Neutrophil (primary cell): ENCODE measurements at regions not wholly inside any gene's neighbourhood (a gene's known extent, or its start where the extent isn't known, plus 50 kb on each side); places are given as distances from the start of the nearest gene placed in this dataset.

Source experiments
- H3K27ac ChIP-seq: fragments of 200-600 bp; sonication (generic); 2 replicates; pipeline ENCODE4 v1.5.1; 2016; ENCODE audit warnings: mild to moderate bottlenecking, moderate library complexity
- H3K27me3 ChIP-seq: fragments of 200-600 bp; sonication (generic); 2 replicates; pipeline ENCODE4 v1.6.0; 2016; ENCODE audit warnings: mild to moderate bottlenecking
- H3K36me3 ChIP-seq: fragments of 200-600 bp; sonication (generic); 2 replicates; pipeline ENCODE4 v1.5.1; 2017
- H3K4me1 ChIP-seq, 2 experiments: fragments of 200-600 bp in 1 of 2; sonication (generic) in 1 of 2; 1 replicate in 1 of 2; 2 replicates in 1 of 2; pipeline versions ENCODE4 v1.5.1 to v1.6.1; 2013 to 2016; ENCODE audit warnings: low read depth in 1 of 2, low read length in 1 of 2, mild to moderate bottlenecking in 1 of 2, moderate library complexity in 1 of 2; ENCODE audit not compliant: control insufficient read depth in 1 of 2, insufficient read depth in 1 of 2
- H3K4me3 ChIP-seq, 2 experiments: fragments of 200-600 bp in 1 of 2; sonication (generic) in 1 of 2; 1 replicate in 1 of 2; 2 replicates in 1 of 2; pipeline ENCODE4 v1.5.1; 2013 to 2016; ENCODE audit warnings: low read depth in 1 of 2, low read length in 1 of 2, mild to moderate bottlenecking in 1 of 2, moderate library complexity in 1 of 2
- H3K9me3 ChIP-seq: fragments of 200-600 bp; sonication (generic); 2 replicates; pipeline ENCODE4 v1.5.1; 2016
- TF ChIP-seq, protein P1 (sequence below): fragments of 200-600 bp; sonication (generic); IDR thresholded peaks from 2 replicates; pipeline ENCODE4 v1.5.1; 2016; ENCODE audit warnings: antibody characterized with exemption

DNA sequence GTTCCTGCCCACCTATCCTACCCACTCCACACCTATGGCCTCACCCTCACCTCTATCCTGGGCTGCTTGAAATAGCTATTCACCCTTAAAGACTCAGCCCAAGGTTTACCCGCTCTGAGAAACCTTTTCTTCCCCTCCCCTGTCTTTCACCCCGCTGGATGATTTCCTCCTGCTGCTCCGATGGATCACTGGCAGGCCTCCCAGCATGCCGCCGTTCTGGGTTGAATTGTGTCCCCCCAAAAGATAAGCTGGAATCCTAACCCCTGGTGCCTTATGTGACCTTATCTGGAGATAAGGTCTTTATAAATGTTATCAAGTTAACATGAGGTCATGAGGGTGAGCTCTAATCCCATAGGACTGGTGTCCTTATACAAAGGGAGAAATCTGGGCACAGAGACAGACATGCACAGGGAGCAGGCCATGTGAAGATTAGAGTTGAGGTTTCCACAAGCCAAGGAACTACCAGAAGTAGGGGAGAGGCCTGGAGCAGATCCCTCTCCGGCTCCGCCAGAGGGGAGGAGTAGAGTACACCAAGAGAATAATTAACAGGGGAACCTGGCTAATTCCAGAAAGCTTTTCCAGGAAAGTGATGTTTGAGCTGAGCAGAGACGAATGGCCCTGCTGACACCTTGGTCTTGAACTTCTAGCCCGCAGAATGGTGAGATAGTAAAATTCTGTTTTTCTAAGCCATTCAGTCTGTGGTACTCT is 110.0 kb upstream of the SERBP1 start:
- no peak overlapping the region for H3K27ac ChIP-seq

DNA sequence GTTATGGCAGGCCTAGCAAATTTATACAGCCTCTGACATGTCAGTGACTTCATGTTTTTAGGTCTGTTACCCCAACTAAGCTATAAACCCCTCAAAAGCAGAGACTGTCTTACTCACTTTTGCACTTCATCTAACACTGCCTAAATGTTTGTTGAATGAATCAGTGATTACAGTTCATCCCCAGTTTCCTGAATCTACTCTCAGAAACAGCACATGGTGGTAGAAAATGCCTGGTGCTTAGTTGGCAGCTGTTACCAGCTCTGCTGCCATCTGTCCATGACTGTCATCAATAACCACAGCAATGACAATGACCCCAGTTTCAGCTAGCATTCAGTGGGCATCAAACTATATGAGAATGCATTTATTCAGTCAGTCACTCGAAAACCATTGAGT is 110.5 kb upstream of the SERBP1 start:
- TF ChIP-seq, protein P1, sequence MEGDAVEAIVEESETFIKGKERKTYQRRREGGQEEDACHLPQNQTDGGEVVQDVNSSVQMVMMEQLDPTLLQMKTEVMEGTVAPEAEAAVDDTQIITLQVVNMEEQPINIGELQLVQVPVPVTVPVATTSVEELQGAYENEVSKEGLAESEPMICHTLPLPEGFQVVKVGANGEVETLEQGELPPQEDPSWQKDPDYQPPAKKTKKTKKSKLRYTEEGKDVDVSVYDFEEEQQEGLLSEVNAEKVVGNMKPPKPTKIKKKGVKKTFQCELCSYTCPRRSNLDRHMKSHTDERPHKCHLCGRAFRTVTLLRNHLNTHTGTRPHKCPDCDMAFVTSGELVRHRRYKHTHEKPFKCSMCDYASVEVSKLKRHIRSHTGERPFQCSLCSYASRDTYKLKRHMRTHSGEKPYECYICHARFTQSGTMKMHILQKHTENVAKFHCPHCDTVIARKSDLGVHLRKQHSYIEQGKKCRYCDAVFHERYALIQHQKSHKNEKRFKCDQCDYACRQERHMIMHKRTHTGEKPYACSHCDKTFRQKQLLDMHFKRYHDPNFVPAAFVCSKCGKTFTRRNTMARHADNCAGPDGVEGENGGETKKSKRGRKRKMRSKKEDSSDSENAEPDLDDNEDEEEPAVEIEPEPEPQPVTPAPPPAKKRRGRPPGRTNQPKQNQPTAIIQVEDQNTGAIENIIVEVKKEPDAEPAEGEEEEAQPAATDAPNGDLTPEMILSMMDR: no peak
- Histone ChIP-seq H3K36me3 (no peaks in the 10 kb centered on the region), H3K4me3 (no peak overlapping the region), H3K4me1 (peaks cover 0 to 2% of the 10 kb centered on the region in 2 experiments), H3K9me3 (no peaks in the 10 kb centered on the region), H3K27ac (no peak overlapping the region), H3K27me3 (no peaks in the 10 kb centered on the region)

More for the DNA sequence above, 110.0 kb upstream of the SERBP1 start:
- H3K9me3 ChIP-seq: no peaks in the 10 kb centered on the region
- H3K36me3 ChIP-seq: no peaks in the 10 kb centered on the region
- H3K27me3 ChIP-seq: no peaks in the 10 kb centered on the region
- peaks cover 4 to 8% of the 10 kb centered on the region in 2 experiments for H3K4me1 ChIP-seq
- H3K4me3 ChIP-seq: no peak overlapping the region
- TF ChIP-seq, protein P1: no peak

GRCh38 chr1:67542747-67543146 is 112.5 kb upstream of the SERBP1 start:
- TF ChIP-seq, protein P1: no peak
- H3K9me3 ChIP-seq: no peaks in the 10 kb centered on the region
- no peak overlapping the region for H3K27ac ChIP-seq
- H3K27me3 ChIP-seq: no peaks in the 10 kb centered on the region
- no peak overlapping the region for H3K4me3 ChIP-seq
- no peaks in the 10 kb centered on the region for H3K36me3 ChIP-seq
- H3K4me1 ChIP-seq: no peaks in the 10 kb centered on the region

DNA sequence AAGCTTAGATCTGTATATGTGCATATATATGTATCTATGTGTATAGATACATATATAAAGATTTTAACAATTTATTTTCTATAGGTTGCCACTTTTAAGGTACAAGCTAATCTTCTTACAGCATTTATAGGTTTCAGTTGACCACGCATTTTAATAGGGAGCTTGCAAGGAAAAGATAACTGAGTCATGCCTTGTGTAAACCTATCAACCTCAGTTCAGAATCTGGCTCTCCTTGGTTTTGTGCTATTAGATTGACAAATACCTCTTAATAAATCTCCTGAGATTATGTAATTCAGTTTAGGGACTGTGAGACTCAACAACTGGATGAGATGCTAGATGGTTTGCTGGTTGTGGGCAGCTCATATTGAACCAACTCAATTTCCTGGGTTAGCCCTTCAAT is 114.7 kb upstream of the SERBP1 start:
- Histone ChIP-seq H3K36me3 (no peaks in the 10 kb centered on the region), H3K27me3 (no peaks in the 10 kb centered on the region), H3K9me3 (no peaks in the 10 kb centered on the region), H3K4me3 (no peak overlapping the region), H3K27ac (no peak overlapping the region), H3K4me1 (no peaks in the 10 kb centered on the region)
- TF ChIP-seq, protein P1: no peak

GRCh38 chr1:67545364-67545763 is 115.2 kb upstream of the SERBP1 start:
- TF ChIP-seq, protein P1: no peak
- Histone ChIP-seq H3K9me3 (no peaks in the 10 kb centered on the region), H3K27ac (no peak overlapping the region), H3K4me1 (no peaks in the 10 kb centered on the region), H3K27me3 (no peaks in the 10 kb centered on the region), H3K4me3 (no peak overlapping the region), H3K36me3 (no peaks in the 10 kb centered on the region)
